Mesenchymal stem cell (in vitro differentiated cells and primary cell): ENCODE measurements at regions not wholly inside any gene's neighbourhood (a gene's known extent, or its start where the extent isn't known, plus 50 kb on each side); places are given as distances from the start of the nearest gene placed in this dataset.

Source experiments
- DNase-seq: peaks from one replicate; pipeline ENCODE4 v3.0.0-alpha.2; 2013
- H2AFZ ChIP-seq: one replicate; pipeline ENCODE4 v1.6.1; 2013; ENCODE audit warnings: low read depth, mild to moderate bottlenecking, control low read depth, inconsistent platforms, low read length, moderate library complexity
- H2AK5ac ChIP-seq: 2 replicates; pipeline ENCODE4 v1.6.1; 2013; ENCODE audit warnings: low read length, moderate library complexity, mild to moderate bottlenecking, inconsistent platforms; ENCODE audit not compliant: severe bottlenecking
- H2BK120ac ChIP-seq: one replicate; pipeline ENCODE4 v1.6.1; 2013; ENCODE audit warnings: low read depth, mild to moderate bottlenecking, inconsistent platforms, low read length, moderate library complexity
- H2BK12ac ChIP-seq, 2 experiments: one replicate each; pipeline ENCODE4 v1.6.1; 2013; ENCODE audit warnings: inconsistent platforms in 2 of 2, low read length in 2 of 2, mild to moderate bottlenecking in 2 of 2, moderate library complexity in 2 of 2, control low read depth in 1 of 2
- H2BK15ac ChIP-seq: one replicate; pipeline ENCODE4 v1.6.1; 2013; ENCODE audit warnings: mild to moderate bottlenecking, low read depth, inconsistent platforms; ENCODE audit not compliant: poor library complexity, severe bottlenecking
- H2BK5ac ChIP-seq: 2 replicates; pipeline ENCODE4 v1.6.1; 2013; ENCODE audit warnings: low read depth, mild to moderate bottlenecking, low read length, control low read depth, inconsistent platforms; ENCODE audit not compliant: poor library complexity, severe bottlenecking
- H3K14ac ChIP-seq, 2 experiments: one replicate each; pipeline ENCODE4 v1.6.1; 2013; ENCODE audit warnings: inconsistent platforms in 2 of 2, low read length in 2 of 2, control low read depth in 1 of 2, mild to moderate bottlenecking in 1 of 2, moderate library complexity in 1 of 2
- H3K18ac ChIP-seq, 2 experiments: one replicate each; pipeline ENCODE4 v1.6.1; 2013; ENCODE audit warnings: inconsistent platforms in 2 of 2, low read length in 2 of 2, control low read depth in 1 of 2, low read depth in 1 of 2, mild to moderate bottlenecking in 1 of 2
- H3K23ac ChIP-seq, 2 experiments: one replicate each; pipeline ENCODE4 v1.6.1; 2013; ENCODE audit warnings: inconsistent platforms in 2 of 2, low read length in 2 of 2, mild to moderate bottlenecking in 2 of 2, moderate library complexity in 2 of 2, control low read depth in 1 of 2
- H3K27ac ChIP-seq: 2 replicates; pipeline ENCODE4 v1.5.1; 2013; ENCODE audit warnings: mild to moderate bottlenecking, moderate library complexity, low read length, control low read depth, inconsistent platforms; ENCODE audit not compliant: poor library complexity, severe bottlenecking
- H3K27me3 ChIP-seq, 2 experiments: 2 replicates each; pipeline versions ENCODE4 v1.6.1 to v1.7.0; 2013; ENCODE audit warnings: low read length in 2 of 2, mild to moderate bottlenecking in 2 of 2, moderate library complexity in 2 of 2, control low read depth in 1 of 2, inconsistent platforms in 1 of 2; ENCODE audit not compliant: control insufficient read depth in 1 of 2, insufficient read depth in 1 of 2
- H3K36me3 ChIP-seq, 2 experiments: 2 replicates each; pipeline versions ENCODE4 v1.6.1 to v1.7.0; 2013; ENCODE audit warnings: low read length in 2 of 2, control low read depth in 1 of 2, inconsistent platforms in 1 of 2, low read depth in 1 of 2, mild to moderate bottlenecking in 1 of 2; ENCODE audit not compliant: insufficient read depth in 2 of 2, control insufficient read depth in 1 of 2
- H3K4ac ChIP-seq, 2 experiments: one replicate each; pipeline ENCODE4 v1.6.1; 2013; ENCODE audit warnings: inconsistent platforms in 2 of 2, low read length in 2 of 2, mild to moderate bottlenecking in 2 of 2, moderate library complexity in 2 of 2, control low read depth in 1 of 2, low read depth in 1 of 2
- H3K4me1 ChIP-seq: 2 replicates; pipeline ENCODE4 v1.6.1; 2013; ENCODE audit warnings: low read depth, low read length, control low read depth; ENCODE audit not compliant: control insufficient read depth, insufficient read depth
- H3K4me2 ChIP-seq: 2 replicates; pipeline ENCODE4 v1.6.1; 2013; ENCODE audit warnings: low read length, mild to moderate bottlenecking, inconsistent platforms; ENCODE audit not compliant: poor library complexity, severe bottlenecking
- H3K4me3 ChIP-seq, 2 experiments: 2 replicates each; pipeline versions ENCODE4 v1.5.1 to v1.7.0; 2013; ENCODE audit warnings: low read length in 2 of 2, mild to moderate bottlenecking in 2 of 2, control low read depth in 1 of 2, low read depth in 1 of 2; ENCODE audit not compliant: insufficient read depth in 1 of 2
- H3K79me1 ChIP-seq: replicated peaks from 2 replicates; pipeline ENCODE4 v1.6.1; 2013; ENCODE audit warnings: mild to moderate bottlenecking, control low read depth, low read length, inconsistent platforms; ENCODE audit not compliant: poor library complexity, severe bottlenecking
- H3K9ac ChIP-seq: 2 replicates; pipeline ENCODE4 v1.7.0; 2013; ENCODE audit warnings: mild to moderate bottlenecking, low read length, moderate library complexity
- H3K9me3 ChIP-seq: 2 replicates; pipeline ENCODE4 v1.7.0; 2013; ENCODE audit warnings: mild to moderate bottlenecking, low read length; ENCODE audit not compliant: control insufficient read depth
- H4K8ac ChIP-seq: one replicate; pipeline ENCODE4 v1.6.1; 2013; ENCODE audit warnings: inconsistent platforms, mild to moderate bottlenecking, low read length, moderate library complexity
- H4K91ac ChIP-seq: one replicate; pipeline ENCODE4 v1.6.1; 2013; ENCODE audit warnings: mild to moderate bottlenecking, low read length, inconsistent platforms
- WGBS: methylation state at CpG from one replicate; pipeline ENCODE4 v1.1.7; 2013; ENCODE audit warnings: mixed read lengths; 5-methylcytosine and 5-hydroxymethylcytosine counted together

GRCh38 chr6:72521684-72522083 lies 100.2 kb upstream of the KCNQ5 start:
- Histone ChIP-seq H2BK5ac (no peak overlapping the region), H3K18ac (no peak overlapping the region), H3K23ac (no peak overlapping the region), H3K4ac (no peak overlapping the region), H3K36me3 (no peaks in the 10 kb centered on the region), H3K14ac (no peak overlapping the region), H3K79me1 (no peaks in the 10 kb centered on the region), H3K4me2 (no peak overlapping the region), H2BK12ac (no peak overlapping the region), H2BK120ac (no peak overlapping the region), H4K8ac (no peak overlapping the region), H3K4me3 (no peak overlapping the region), H3K9me3 (no peaks in the 10 kb centered on the region), H4K91ac (no peak overlapping the region), H2AFZ (no peak overlapping the region), H2BK15ac (no peak overlapping the region), H3K27ac (no peak overlapping the region), H3K27me3 (no peaks in the 10 kb centered on the region), H3K9ac (no peak overlapping the region), H3K4me1 (peaks cover 2% of the 10 kb centered on the region), H2AK5ac (no peak overlapping the region)
- WGBS: no CpG with 5 or more reads among the region's 1 CpG
- no peak for DNase-seq

- no peak for DNase-seq
- Histone ChIP-seq H3K9me3 (no peaks in the 10 kb centered on the region), H3K79me1 (no peaks in the 10 kb centered on the region), H3K36me3 (no peaks in the 10 kb centered on the region), H3K18ac (no peak overlapping the region), H2AFZ (no peak overlapping the region), H3K23ac (no peak overlapping the region), H3K4ac (no peak overlapping the region), H2BK120ac (no peak overlapping the region), H3K4me3 (no peak overlapping the region), H2BK15ac (no peak overlapping the region), H2BK5ac (no peak overlapping the region), H3K4me1 (peaks cover 2% of the 10 kb centered on the region), H3K9ac (no peak overlapping the region), H2AK5ac (no peak overlapping the region), H3K4me2 (no peak overlapping the region), H3K14ac (no peak overlapping the region), H4K91ac (no peak overlapping the region), H3K27ac (no peak overlapping the region), H2BK12ac (no peak overlapping the region), H3K27me3 (no peaks in the 10 kb centered on the region), H4K8ac (no peak overlapping the region)
- WGBS: 77% methylated on average over 5 of the region's 5 CpGs
Measured at GRCh38 chr6:72522735-72523141, 99.1 kb upstream of the KCNQ5 start.

GRCh38 chr6:72524011-72524645 lies 97.7 kb upstream of the KCNQ5 start:
- H2BK15ac ChIP-seq: no peak overlapping the region
- peak overlapping the region in 1 of 2 experiments; percentile 1 for H3K14ac ChIP-seq
- H3K27ac ChIP-seq: no peak overlapping the region
- H2AFZ ChIP-seq: no peak overlapping the region
- no peak for DNase-seq
- no peaks in the 10 kb centered on the region for H3K79me1 ChIP-seq
- H3K4me1 ChIP-seq: peaks cover 2% of the 10 kb centered on the region
- H3K18ac ChIP-seq: no peak overlapping the region
- no peak overlapping the region for H2AK5ac ChIP-seq
- no peak overlapping the region for H4K8ac ChIP-seq
- H3K4me2 ChIP-seq: no peak overlapping the region
- no peak overlapping the region for H3K23ac ChIP-seq
- no peak overlapping the region for H2BK5ac ChIP-seq
- H3K4me3 ChIP-seq: no peak overlapping the region
- H4K91ac ChIP-seq: no peak overlapping the region
- no peaks in the 10 kb centered on the region for H3K9me3 ChIP-seq
- H2BK120ac ChIP-seq: no peak overlapping the region
- 79% methylated on average over 6 of the region's 6 CpGs for WGBS
- H3K36me3 ChIP-seq: no peaks in the 10 kb centered on the region
- H3K4ac ChIP-seq: no peak overlapping the region
- no peak overlapping the region for H3K9ac ChIP-seq
- no peaks in the 10 kb centered on the region for H3K27me3 ChIP-seq
- H2BK12ac ChIP-seq: no peak overlapping the region

GRCh38 chr6:72525821-72526510 lies 95.9 kb upstream of the KCNQ5 start:
- H2AK5ac ChIP-seq: no peak overlapping the region
- H3K9me3 ChIP-seq: no peaks in the 10 kb centered on the region
- H3K4ac ChIP-seq: no peak overlapping the region
- H3K18ac ChIP-seq: no peak overlapping the region
- no peak overlapping the region for H3K4me3 ChIP-seq
- H3K79me1 ChIP-seq: no peaks in the 10 kb centered on the region
- no peak overlapping the region for H4K8ac ChIP-seq
- H3K36me3 ChIP-seq: no peaks in the 10 kb centered on the region
- no peak overlapping the region for H3K23ac ChIP-seq
- WGBS: 89% methylated on average over 1 of the region's 1 CpG
- H3K4me2 ChIP-seq: no peak overlapping the region
- no peak overlapping the region for H4K91ac ChIP-seq
- no peak overlapping the region for H2BK12ac ChIP-seq
- H2AFZ ChIP-seq: no peak overlapping the region
- H3K14ac ChIP-seq: no peak overlapping the region
- H2BK5ac ChIP-seq: no peak overlapping the region
- H3K27me3 ChIP-seq: no peaks in the 10 kb centered on the region
- no peak overlapping the region for H2BK15ac ChIP-seq
- peaks cover 2% of the 10 kb centered on the region for H3K4me1 ChIP-seq
- H3K9ac ChIP-seq: no peak overlapping the region
- H2BK120ac ChIP-seq: no peak overlapping the region
- H3K27ac ChIP-seq: no peak overlapping the region
- DNase-seq: no peak
